ENCODE measurements at regions not wholly inside any gene's neighbourhood (a gene's known extent, or its start where the extent isn't known, plus 50 kb on each side); places are given as distances from the start of the nearest gene placed in this dataset.

GRCh38 chr6:3538536-3538935, 81.7 kb upstream of the SLC22A23 start:
- no peak for TF ChIP-seq SP1 (IDR thresholded peaks at IDR 0.05)
- no peak for TF ChIP-seq FOXM1 (IDR thresholded peaks at IDR 0.05; ENCODE audit: borderline replicate concordance)
- no peak for TF ChIP-seq NFRKB (IDR thresholded peaks at IDR 0.05)
- no peak for TF ChIP-seq L3MBTL2 (conservative IDR thresholded peaks at IDR 0.05)
- TF ChIP-seq FOXK2 (IDR thresholded peaks at IDR 0.05) = no peak
- no peak for TF ChIP-seq ARNT (IDR thresholded peaks at IDR 0.05)
- no peak for TF ChIP-seq HDGF (IDR thresholded peaks at IDR 0.05; ENCODE audit: borderline replicate concordance)
- no peak for TF ChIP-seq TARDBP (IDR thresholded peaks at IDR 0.05)
- TF ChIP-seq ELF4 (IDR thresholded peaks at IDR 0.05) = no peak
- no peak for TF ChIP-seq CTBP1 (IDR thresholded peaks at IDR 0.05; ENCODE audit: borderline replicate concordance)
